ENCODE measurements at regions not wholly inside any gene's neighbourhood (a gene's known extent, or its start where the extent isn't known, plus 50 kb on each side); places are given as distances from the start of the nearest gene placed in this dataset.
"Not testable (repeated sequence)": the region's sequence is repeated elsewhere in the genome, so short reads cannot be mapped to it uniquely, and the experiment has no call there.

GRCh38 chr9:82134010-82134409 is 145.4 kb downstream of the SPATA31D1 start:
- no peak overlapping the region for H3K4me3 ChIP-seq (replicated peaks in 1 of 2; ENCODE audit: low read depth in 2 of 2, low read length in 2 of 2)
- TF ChIP-seq, protein P1, sequence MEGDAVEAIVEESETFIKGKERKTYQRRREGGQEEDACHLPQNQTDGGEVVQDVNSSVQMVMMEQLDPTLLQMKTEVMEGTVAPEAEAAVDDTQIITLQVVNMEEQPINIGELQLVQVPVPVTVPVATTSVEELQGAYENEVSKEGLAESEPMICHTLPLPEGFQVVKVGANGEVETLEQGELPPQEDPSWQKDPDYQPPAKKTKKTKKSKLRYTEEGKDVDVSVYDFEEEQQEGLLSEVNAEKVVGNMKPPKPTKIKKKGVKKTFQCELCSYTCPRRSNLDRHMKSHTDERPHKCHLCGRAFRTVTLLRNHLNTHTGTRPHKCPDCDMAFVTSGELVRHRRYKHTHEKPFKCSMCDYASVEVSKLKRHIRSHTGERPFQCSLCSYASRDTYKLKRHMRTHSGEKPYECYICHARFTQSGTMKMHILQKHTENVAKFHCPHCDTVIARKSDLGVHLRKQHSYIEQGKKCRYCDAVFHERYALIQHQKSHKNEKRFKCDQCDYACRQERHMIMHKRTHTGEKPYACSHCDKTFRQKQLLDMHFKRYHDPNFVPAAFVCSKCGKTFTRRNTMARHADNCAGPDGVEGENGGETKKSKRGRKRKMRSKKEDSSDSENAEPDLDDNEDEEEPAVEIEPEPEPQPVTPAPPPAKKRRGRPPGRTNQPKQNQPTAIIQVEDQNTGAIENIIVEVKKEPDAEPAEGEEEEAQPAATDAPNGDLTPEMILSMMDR (IDR thresholded peaks at IDR 0.05; ENCODE audit: low read depth, low read length): no peak
- peak in 1 of 2 donors; percentile 52 for DNase-seq (ENCODE audit: low read depth in 2 of 2)

- peak in 1 of 2 donors; percentile 17 for DNase-seq (ENCODE audit: low read depth in 2 of 2)
- no peak overlapping the region for H3K4me3 ChIP-seq (replicated peaks in 1 of 2; ENCODE audit: low read depth in 2 of 2, low read length in 2 of 2)
- TF ChIP-seq, protein P1 (IDR thresholded peaks at IDR 0.05; ENCODE audit: low read depth, low read length): no peak
Observed at GRCh38 chr9:82135106-82135505, 146.5 kb downstream of the SPATA31D1 start.

- DNase-seq (ENCODE audit: low read depth in 2 of 2); H3K4me3 ChIP-seq (replicated peaks in 1 of 2; ENCODE audit: low read depth in 2 of 2, low read length in 2 of 2): not testable (repeated sequence)
Observed at GRCh38 chr9:82138081-82138480, 149.5 kb downstream of the SPATA31D1 start.

DNA sequence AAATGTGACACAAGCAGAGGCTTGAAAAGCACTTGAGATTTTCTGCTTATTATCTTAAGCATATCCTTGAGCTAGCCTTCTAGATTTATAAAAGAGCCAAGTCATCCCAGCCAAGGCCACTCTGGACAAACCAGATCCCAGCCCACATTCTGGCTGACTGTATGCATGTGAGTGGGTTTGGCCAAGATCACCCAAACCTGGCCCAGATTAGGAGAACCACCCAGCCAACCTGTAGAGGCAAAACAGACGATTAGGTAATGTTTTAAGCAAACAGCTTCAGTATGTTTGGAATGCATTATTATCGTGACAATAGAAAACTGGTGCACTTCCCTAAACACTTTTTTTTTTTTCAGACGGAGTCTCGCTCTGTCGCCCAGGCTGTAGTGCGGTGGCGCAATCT is 151.9 kb downstream of the SPATA31D1 start:
- H3K4me3 ChIP-seq (replicated peaks in 1 of 2; ENCODE audit: low read depth in 2 of 2, low read length in 2 of 2): no peak overlapping the region
- no peak for DNase-seq (ENCODE audit: low read depth in 2 of 2)
- TF ChIP-seq, protein P1 (IDR thresholded peaks at IDR 0.05; ENCODE audit: low read depth, low read length): no peak

GRCh38 chr9:82144803-82145202 is 156.2 kb downstream of the SPATA31D1 start:
- TF ChIP-seq, protein P1 (IDR thresholded peaks at IDR 0.05; ENCODE audit: low read depth, low read length): no peak
- no peak overlapping the region for H3K4me3 ChIP-seq (replicated peaks in 1 of 2; ENCODE audit: low read depth in 2 of 2, low read length in 2 of 2)
- DNase-seq (ENCODE audit: low read depth in 2 of 2): no peak

GRCh38 chr9:82146677-82147076 is 158.1 kb downstream of the SPATA31D1 start:
- no peak for DNase-seq (ENCODE audit: low read depth in 2 of 2)
- TF ChIP-seq, protein P1 (IDR thresholded peaks at IDR 0.05; ENCODE audit: low read depth, low read length): no peak
- H3K4me3 ChIP-seq (replicated peaks in 1 of 2; ENCODE audit: low read depth in 2 of 2, low read length in 2 of 2): no peak overlapping the region

- H3K4me3 ChIP-seq (replicated peaks in 1 of 2; ENCODE audit: low read depth in 2 of 2, low read length in 2 of 2): no peak overlapping the region
- no peak for DNase-seq (ENCODE audit: low read depth in 2 of 2)
- TF ChIP-seq, protein P1 (IDR thresholded peaks at IDR 0.05; ENCODE audit: low read depth, low read length): no peak
Observed at GRCh38 chr9:82147798-82148425, 159.3 kb downstream of the SPATA31D1 start.

Measured in cardiac fibroblast (primary cell).